HG03039 (cell line): ENCODE measurements at regions not wholly inside any gene's neighbourhood (a gene's known extent, or its start where the extent isn't known, plus 50 kb on each side); places are given as distances from the start of the nearest gene placed in this dataset.

Experiments
- ATAC-seq: cut with Tn5 transposase; IDR thresholded peaks from one replicate; pipeline ENCODE4 v1.9.1; 2021; ENCODE audit warnings: mild to moderate bottlenecking, moderate library complexity; ENCODE audit not compliant: unreplicated experiment

DNA sequence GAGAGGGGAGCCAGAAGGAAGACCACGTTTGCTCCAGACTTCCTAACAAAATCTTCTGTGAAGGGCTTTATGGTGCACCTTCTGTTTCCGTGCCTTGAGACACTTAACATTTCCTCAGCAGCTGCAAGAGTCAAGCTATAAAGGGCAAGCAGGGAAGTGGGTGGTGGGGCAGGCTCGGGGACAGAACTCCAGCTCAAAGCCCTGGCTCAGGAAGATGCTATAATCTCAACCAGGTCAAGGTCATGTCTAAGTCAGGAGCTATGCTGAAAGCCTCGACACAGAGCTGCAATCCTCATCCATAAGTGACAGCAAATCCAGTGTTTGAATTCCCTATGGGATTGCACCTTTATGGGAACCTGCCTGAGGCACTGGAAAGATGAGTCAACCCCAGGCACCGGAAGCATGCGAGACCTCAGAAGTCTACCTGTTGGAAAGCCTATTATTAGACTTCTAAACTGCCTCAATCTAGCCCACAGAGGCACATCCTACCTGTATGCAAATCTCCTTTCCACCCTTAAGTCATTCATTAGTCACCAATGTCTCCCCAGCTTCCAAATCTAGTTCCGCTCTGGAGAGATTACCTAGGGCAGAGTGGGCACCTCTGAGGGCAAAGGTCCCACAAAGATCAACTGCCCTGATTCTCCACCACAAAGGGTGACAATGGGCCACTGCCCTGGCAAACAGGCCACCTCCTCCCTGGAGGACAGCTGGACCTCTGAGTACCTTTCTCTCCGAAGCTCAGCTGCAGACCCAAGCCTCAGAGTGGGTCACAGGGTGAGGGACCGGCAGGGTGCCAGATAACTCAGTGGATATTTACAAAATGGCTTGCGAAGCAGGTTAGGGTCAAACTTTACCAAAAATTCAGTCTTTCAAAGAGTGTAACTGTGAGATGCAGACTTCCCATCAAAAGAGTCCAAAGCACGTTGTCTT lies 287.0 kb downstream of the CDC5L start:
- no peak for ATAC-seq

DNA sequence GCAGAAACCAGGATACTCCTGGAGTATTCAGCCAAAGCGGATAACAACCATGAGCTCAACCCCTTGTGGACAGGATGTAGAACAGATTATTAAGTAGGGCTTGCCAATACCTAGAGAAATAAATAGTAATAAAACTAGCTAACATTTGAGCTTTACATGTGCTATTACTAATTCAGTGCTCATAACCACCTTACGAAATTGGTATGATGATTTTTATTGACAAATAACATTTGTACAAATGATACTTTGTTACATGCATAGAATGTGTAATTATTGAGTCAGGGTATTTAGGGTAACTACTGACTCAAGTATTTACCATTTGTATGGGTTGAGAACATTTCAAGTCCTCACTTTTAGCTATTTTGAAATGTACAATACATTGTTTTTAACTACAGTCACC lies 287.9 kb downstream of the CDC5L start:
- no peak for ATAC-seq

DNA sequence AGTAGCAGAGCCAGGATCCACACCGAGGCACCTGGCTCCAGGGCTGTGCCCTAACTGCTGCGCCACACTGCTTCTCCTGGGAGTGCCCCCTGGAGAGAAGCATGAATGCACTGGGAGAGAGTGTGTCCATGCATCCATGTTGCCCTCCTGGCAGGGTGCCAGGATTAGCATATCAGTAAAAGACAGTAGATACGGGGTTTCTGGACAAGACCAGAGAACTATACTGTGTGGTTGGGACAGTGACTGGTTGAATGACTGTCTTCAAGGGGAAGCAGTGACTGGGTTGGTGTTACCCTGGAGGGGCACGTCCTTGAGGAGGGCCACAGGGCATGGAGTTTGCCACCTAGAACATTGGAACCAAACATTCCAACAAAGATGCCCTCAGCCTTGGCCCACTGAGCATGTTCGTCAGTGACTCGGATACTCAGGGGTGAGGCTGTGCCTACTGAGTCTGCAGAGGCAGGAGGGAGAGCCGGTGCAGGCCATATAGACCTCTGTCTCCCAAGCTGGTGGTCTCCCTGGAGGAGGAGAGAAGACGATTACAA lies 288.8 kb downstream of the CDC5L start:
- no peak for ATAC-seq

DNA sequence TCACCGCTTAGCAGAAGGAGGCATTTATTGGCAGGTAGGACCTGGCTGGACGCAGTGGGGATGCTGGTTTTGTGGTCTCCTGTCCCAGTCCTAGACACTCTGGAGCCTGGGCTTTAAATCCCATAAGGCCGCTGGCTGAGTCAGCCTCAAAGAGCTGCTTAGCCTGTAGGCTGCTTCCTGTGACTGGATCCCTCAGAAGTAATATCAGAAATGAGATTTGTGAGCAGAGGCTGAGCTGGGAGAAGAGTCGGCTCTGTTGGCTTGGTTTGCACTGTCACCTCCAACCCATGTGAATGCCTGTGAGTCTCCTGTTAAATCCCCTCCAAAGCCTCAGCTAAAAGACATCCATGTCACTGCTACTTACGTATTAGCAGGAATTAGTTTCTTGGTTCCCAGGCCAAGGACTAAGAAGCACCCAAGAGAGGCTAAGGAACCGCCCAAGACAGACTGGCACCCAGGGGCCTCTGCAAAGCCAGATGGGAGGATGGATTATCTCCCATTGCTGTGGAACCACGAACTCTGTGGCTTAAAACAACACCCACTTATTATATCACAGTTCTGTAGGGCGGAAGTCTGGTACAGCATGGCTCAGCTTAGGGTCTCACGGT lies 289.4 kb downstream of the CDC5L start:
- no peak for ATAC-seq

DNA sequence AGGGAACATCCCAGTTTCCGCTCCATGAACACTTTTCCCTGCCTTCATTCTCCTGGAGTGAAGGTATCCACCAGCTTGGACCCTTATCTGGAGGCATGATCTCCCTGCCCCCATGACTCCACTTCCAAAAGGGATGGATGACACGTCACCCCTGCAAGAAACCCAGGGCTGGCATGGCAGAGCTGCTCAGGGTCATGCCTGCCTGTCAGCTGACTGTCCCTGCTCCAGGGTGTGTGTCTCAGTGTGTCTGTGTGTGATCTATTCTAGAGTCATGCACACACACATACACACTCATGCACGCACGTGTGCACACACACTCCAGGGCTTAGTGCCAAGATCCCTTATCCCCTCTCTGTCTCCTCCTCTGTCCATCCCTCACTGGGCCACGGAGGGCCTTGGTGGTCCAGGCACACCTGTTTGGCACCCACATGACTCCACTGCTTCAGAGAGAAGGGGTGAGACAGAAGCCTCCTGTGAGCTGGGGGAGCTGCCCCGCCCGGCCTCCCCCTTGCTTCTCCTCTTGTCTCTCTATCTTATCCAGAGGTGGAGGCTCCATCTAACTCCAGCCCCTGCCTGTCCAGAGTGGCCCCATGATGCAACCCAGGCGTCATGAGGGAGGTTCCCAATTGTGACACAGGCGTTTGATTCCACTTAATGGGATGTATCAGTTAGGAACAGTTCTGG lies 290.9 kb downstream of the CDC5L start:
- no peak for ATAC-seq

DNA sequence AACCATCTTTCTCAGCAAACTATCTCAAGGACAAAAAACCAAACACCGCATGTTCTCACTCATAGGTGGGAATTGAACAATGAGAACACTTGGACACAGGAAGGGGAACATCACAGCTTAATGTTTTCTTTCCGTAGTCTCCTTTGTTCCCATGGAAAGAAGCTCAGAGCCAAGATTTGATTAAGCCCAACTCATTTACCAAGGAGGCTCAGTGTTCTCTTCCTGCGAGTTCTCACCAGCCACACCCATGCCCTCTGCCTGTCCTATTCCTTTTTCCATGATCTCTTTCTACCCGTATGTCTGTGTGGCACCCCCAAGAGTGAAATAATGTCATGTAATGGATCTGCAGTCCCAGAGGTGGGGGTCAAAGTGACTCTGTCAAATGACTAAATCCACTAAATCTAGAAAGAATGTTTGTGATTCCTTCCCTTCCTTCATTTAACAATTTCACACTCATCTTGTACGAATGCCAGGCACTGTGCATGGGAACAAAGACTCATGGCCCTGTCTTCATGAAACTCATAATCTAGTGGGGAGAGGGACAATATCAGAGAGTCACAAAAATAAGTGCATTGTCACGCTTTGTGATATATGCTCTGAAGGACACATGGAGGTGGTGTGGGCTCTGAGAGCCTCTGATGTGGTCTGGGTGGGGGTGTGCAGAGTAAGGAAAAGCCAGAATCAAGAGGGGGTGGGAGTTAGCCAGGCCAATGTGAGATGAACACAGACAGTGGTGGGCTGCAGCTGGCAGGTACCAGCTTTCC lies 292.1 kb downstream of the CDC5L start:
- ATAC-seq: no peak

DNA sequence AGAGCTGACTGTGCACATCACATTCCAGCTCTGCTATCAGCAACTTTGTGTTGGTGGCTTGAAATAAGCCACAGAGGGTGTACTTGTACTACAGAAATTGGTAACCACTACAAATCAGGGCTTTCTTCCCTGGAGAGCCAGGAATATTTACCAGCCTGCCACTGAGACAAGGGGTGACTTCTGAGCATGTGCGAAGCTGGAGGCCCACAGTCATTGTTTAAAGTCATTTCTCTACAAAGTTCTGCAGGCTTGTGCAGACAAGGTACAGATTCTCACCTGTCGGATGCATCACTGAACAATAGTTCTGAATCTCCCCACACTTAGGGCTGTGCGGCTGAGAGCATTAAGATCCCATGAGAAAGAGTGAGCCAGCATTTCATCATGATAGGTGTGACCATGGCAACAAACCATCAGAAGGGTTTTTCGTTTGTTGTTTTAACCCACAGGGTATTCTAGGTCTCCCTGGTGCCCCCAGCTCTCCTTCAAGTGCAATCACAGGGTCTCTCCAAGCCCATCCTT lies 292.8 kb downstream of the CDC5L start:
- ATAC-seq: no peak

DNA sequence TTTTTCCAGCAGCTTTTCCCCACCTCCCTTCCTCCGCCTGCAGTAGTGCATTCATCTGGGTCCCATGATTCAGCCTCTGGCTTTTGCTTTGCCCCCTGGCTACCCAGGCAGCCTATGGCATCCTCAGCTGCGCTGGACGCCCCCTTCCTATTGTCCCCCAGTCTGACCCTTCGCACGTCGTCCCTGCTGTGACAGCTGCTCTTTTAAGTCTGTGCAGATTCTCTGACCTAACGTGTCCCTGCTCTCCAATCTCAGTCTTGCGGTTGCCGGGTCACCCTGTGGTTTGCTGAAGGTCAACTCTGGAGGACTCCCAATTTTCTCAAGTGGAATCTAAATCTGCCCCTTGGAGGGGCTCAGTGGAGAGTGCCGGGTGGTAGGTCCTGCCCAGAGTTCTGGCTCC lies 294.3 kb downstream of the CDC5L start:
- no peak for ATAC-seq

DNA sequence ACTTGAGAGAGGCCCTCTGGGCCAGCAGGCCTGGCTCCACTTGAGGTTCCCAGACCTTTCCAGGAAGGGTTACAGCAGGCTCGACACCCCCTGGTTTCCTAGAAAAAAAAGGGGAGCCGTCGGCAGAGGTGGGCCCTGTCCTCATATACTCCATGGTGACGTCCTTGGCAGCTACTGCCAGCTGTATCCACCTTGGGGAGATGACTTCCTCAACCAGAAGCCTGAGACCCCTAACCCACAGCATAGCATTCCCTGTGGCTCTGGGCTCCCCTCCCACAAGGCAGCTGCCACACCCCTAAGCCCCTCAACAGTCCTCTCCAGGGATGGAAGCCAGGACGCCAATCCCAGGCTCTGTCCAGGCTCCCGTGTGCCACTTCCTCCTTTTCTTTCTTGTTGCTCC lies 294.8 kb downstream of the CDC5L start:
- ATAC-seq: no peak

DNA sequence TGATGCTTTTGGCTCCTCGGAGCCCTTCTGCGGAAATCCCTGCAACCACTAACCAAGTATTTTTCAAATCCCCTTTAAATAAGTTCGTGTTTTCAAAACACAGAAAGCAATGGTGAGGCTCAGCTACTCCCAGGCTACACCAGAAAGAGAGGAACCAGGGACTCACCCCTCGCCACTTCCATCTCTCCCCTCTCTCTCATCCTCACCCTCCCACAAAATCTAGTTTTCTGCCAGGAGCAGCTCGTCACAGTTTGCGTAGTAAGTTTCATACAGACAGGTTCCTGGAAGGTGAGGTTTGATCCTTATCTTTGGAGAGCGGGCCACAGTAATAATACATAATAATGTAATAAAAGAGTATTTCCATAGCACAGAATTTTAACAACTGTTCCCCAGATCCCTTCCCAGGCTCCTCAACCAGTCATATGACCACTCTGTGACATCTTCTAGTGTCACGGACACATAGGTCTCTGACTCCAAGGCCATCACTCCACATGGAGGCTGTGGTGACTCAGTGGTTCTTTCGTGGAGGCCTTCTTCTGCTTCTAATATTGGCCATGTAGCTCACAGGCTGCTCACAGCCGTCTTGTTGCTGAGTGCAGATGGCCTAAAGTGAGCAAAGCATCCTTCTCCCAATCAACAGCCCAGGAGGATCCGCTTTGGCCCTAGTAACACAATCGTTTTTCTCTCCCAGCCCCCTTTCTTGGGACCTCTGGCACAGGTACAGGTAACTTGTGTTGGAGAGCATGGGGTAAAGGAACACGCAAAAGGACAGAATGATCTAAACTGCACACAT lies 295.7 kb downstream of the CDC5L start:
- ATAC-seq: no peak

DNA sequence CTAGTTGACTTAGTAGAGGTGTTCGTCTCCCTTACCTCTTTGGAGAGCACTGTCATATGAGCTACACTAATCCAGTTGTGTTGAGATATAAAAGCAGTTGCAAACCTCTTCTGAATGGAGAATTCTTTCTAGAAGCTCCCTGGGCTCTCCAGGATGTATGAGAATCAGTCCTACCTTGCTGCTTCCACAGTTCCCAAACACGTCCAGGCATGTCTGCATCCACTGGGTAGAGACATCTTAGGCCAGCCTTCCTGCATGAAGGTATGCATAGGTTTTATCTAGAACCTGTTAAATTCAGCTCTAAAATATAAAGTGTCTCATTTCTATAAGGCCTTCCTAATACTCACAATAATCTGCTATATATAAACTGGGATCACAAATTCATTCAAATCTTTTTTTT lies 297.7 kb downstream of the CDC5L start:
- ATAC-seq: no peak

DNA sequence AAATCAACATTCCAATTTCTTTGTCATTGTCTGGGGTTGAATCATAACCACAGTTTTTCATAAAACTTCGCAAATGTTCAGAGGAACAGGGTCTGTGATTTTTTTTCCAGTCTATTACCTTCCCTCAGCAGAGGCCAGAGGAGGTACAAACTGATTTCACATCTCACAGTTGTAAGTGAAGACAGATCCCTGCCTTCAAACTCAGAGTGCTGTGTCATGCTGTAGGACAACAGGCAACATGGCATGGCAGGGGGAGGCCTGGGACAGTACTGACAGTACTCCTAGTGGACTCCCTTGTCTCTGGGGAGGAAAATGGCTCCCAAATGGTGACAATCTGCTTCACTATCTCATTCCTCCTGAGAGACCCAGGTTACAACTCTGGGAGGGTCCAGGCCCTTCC lies 308.6 kb downstream of the CDC5L start:
- no peak for ATAC-seq

DNA sequence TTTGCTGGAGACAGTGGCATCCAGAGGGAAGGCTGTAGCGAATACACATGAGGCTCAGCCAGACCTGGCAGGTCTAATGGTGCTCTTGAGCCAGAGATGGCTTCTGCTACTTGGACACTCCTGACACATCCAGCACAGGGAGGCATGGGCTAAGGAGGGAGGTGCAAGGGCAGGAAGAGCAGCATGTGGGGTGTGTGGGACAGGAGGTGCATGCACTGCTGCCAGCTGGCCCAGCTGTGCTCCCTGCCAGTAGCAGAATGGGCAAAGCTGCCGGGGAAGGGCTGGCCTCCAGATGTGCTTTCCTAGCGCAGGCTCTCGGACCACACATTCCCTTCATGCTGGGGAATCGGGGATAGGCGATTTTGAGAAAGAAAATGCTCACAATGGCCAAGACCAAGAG lies 309.2 kb downstream of the CDC5L start:
- no peak for ATAC-seq

DNA sequence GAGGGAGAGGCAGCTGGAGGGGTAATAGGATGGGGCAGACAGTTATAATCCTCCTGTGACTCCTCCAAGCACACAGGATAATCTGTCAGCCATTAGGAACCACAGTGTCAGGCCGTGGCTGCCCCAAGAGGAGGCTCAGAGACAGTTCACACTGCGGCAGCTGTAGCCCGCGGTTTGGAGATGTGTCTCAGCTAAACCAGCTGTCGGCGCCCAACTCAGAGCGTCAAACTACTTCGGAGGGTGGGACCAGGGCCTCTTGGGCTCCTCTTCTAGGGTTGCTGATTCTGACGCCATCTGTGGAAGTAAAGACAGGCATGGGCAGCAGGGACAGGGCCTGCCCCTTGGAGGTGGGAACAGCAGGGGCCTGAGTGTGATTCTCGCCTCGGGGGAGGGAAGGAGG lies 309.8 kb downstream of the CDC5L start:
- ATAC-seq: no peak

DNA sequence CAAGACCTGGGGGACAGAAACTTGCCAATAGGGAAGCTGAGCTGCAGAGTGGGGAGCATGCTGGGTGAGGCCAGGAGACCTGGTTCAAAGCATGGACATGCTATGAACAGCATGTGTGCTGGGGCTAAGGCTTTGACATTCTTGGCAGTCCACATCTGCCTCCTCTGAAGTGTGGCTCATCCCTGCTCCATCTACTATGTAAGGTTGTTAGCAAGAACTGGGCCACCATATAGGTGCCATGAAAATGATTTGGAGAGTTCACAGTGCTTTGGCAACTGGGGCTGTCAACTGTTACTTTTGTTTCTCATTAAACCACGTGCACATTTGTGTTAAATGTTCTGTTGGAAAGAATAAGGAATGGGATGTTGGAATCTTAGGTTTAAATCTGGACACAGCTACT lies 311.1 kb downstream of the CDC5L start:
- ATAC-seq: no peak

DNA sequence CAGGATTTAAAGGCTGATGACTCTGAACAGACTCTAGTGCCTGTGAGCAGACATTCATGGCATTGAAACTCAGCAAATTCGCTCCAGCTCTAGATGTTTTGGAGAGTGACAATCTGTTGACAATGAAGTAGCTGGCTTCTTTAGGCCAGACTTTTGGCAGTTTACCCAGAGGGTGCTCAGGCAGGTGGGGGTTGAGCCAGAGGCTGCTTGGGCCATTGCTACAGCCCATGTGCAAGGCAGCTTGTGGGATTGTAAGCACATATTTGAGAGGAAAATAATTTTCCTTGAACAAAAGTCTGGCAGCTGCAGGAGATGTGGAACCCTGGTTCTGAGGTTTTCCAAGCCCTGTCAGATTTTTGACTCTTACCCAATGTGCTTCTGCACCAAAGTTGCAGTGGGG lies 311.6 kb downstream of the CDC5L start:
- ATAC-seq: no peak

DNA sequence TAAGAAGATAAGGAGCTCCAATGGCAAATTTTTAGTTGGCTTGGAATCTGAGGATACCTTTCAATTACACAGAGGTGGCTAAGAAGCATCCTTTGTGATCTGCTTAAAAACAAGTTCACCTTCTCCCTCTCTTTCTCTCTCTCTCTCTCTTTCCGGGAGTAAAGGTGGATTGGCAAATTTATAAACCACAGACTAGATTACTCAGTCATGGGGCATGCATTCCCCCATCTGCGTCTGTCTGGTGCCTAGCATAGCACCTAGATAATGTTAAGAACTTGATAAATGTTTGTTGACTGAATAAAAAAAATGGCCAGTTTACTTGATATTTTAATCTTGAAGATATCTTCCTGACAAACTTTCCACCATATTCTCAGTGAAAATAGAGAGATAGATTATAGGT lies 312.3 kb downstream of the CDC5L start:
- no peak for ATAC-seq

DNA sequence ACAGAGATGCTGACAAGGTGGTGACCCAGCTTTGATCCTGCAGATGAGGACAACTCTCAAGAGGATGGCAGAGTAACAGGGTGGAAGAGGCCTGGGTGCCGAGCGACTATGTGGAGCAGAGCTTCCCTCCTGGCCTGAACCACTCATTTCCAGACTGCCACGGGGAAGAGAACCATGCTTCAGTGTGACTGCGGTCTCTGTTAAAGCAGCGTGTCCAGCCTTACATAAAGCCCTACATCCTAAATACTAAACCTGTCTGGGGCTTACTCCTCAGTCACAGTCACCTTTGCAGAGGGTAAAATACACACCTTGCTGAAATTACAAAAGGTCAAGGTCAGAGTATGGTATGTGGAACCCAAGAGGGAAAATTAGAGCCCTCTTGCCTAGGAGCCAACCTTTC lies 312.9 kb downstream of the CDC5L start:
- no peak for ATAC-seq

DNA sequence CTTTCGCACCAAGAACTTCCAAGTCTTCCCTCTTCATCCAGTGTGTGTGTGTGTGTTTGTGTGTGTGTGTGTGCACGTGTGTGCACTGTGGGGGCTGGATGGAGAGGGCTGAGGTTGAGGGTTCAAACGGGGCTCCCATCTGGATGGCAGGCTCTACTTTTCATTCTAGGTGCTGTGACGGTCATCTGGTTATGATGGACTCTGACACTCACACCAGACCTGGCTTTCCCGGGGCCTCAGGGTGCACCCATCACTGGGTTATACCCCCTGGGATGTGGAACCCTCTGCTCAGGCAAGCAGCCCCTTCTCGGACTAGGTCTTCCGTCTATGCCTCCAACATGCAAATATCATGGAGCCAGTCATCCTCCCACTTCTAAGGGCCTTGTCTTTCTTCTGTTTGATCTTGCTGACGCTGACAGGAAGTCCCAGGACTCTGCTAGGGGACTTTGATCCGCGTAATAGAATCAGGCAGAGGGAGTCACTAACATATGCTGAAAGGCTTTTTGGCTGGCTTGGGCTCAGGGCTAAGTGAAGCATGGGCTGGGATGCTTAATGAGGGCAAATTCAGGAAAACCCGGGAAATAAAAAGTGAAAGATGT lies 313.6 kb downstream of the CDC5L start:
- no peak for ATAC-seq
